H1 (cell line): ENCODE measurements at regions not wholly inside any gene's neighbourhood (a gene's known extent, or its start where the extent isn't known, plus 50 kb on each side); places are given as distances from the start of the nearest gene placed in this dataset.

Experiments used
- E2F6 ChIP-seq: IDR thresholded peaks from 2 replicates; pipeline ENCODE4 v1.6.1; 2012; ENCODE audit warnings: inconsistent platforms
- EGR1 ChIP-seq: IDR thresholded peaks from 2 replicates; pipeline ENCODE4 v1.6.1; 2011; ENCODE audit warnings: low read depth, low read length, borderline replicate concordance
- POLR2AphosphoS5 ChIP-seq: IDR thresholded peaks from 2 replicates; pipeline ENCODE4 v1.6.1; 2011; ENCODE audit warnings: low read depth, low read length
- SRF ChIP-seq: IDR thresholded peaks from 2 replicates; pipeline ENCODE4 v1.6.1; 2011; ENCODE audit warnings: mild to moderate bottlenecking, low read depth, low read length, moderate library complexity
- TEAD4 ChIP-seq: IDR thresholded peaks from 2 replicates; pipeline ENCODE4 v1.6.1; 2012; ENCODE audit warnings: low read depth, low read length, inconsistent platforms, mixed read lengths

GRCh38 chr15:96701877-96702276, 371.4 kb downstream of the NR2F2 start (continued):
- TF ChIP-seq POLR2AphosphoS5 (no peak), E2F6 (no peak), TEAD4 (no peak), EGR1 (no peak), SRF (no peak)
